Activated B cell treated with CpG ODN at 0.5 μM for 24 hours (primary cell): ENCODE measurements at regions not wholly inside any gene's neighbourhood (a gene's known extent, or its start where the extent isn't known, plus 50 kb on each side); places are given as distances from the start of the nearest gene placed in this dataset.

Experiments
- ATAC-seq: fragments of 200-7000 bp; cut with Tn5 transposase; one replicate; pipeline ENCODE4 v1.10.0; 2021; ENCODE audit warnings: low read depth, mild to moderate bottlenecking, moderate library complexity
- CTCF ChIA-PET: fragments of 350-600 bp; sonication (Branson Sonifier 250); formaldehyde crosslinking; loops from one replicate; lab custom pipeline; 2021; ENCODE audit warnings: antibody characterized with exemption; lab: Charles Lee
- POLR2A ChIA-PET: fragments of 350-600 bp; sonication (Branson Sonifier 250); formaldehyde crosslinking; loops from one replicate; lab custom pipeline; 2021; ENCODE audit warnings: antibody characterized with exemption; lab: Charles Lee
- DNase-seq: peaks from one replicate; pipeline ENCODE4 v3.0.0; 2022
- H3K27ac Mint-ChIP-seq: one replicate; pipeline ENCODE4 v1.8.0; 2020; ENCODE audit warnings: mixed read lengths
- H3K27me3 Mint-ChIP-seq: one replicate; pipeline ENCODE4 v1.8.0; 2021; ENCODE audit warnings: mixed read lengths
- H3K36me3 Mint-ChIP-seq: one replicate; pipeline ENCODE4 v1.8.0; 2021; ENCODE audit warnings: low read depth, mixed read lengths
- H3K4me1 Mint-ChIP-seq: one replicate; pipeline ENCODE4 v1.8.0; 2021; ENCODE audit warnings: mixed read lengths
- H3K4me3 Mint-ChIP-seq: one replicate; pipeline ENCODE4 v1.8.0; 2020; ENCODE audit warnings: mild to moderate bottlenecking, mixed read lengths
- H3K9me3 Mint-ChIP-seq: one replicate; pipeline ENCODE4 v1.8.0; 2020; ENCODE audit warnings: mixed read lengths
- CTCF ChIP-seq: fragments of 200-600 bp; IDR thresholded peaks from one replicate; pipeline ENCODE4 v1.8.0; 2022; ENCODE audit warnings: antibody characterized with exemption, mild to moderate bottlenecking
- intact Hi-C: fragments of 100-400 bp; cut with micrococcal nuclease; formaldehyde crosslinking; loops from one replicate; pipeline ENCODE4 v1.15.1; 2024

- DNase-seq (no peak), ATAC-seq (no peak)
- ChIA-PET POLR2A (no interaction called here), CTCF (no interaction called here)
- Mint-ChIP-seq H3K9me3 (no peaks in the 10 kb centered on the region), H3K4me1 (peaks cover 23% of the 10 kb centered on the region), H3K4me3 (no peak overlapping the region), H3K36me3 (no peaks in the 10 kb centered on the region), H3K27ac (no peak overlapping the region), H3K27me3 (no peaks in the 10 kb centered on the region)
- intact Hi-C loops, result no loop called here
- no peak for TF ChIP-seq CTCF
Observed at GRCh38 chr12:123096741-123097140, 54.1 kb downstream of the PITPNM2 start.

- TF ChIP-seq CTCF, result no peak
- H3K27me3 Mint-ChIP-seq, result no peaks in the 10 kb centered on the region
- no peak overlapping the region for H3K4me3 Mint-ChIP-seq
- no peaks in the 10 kb centered on the region for H3K9me3 Mint-ChIP-seq
- intact Hi-C loops, result no loop called here
- POLR2A ChIA-PET, result no interaction called here
- no peaks in the 10 kb centered on the region for H3K36me3 Mint-ChIP-seq
- no peak overlapping the region for H3K27ac Mint-ChIP-seq
- no peak for DNase-seq
- H3K4me1 Mint-ChIP-seq, result peaks cover 28% of the 10 kb centered on the region
- CTCF ChIA-PET, result no interaction called here
- no peak for ATAC-seq
Observed at GRCh38 chr12:123096182-123096581, 54.7 kb downstream of the PITPNM2 start.

- peaks cover 29% of the 10 kb centered on the region for H3K4me1 Mint-ChIP-seq
- ChIA-PET POLR2A (no interaction called here), CTCF (no interaction called here)
- ATAC-seq, result no peak
- DNase-seq, result no peak
- H3K4me3 Mint-ChIP-seq, result no peak overlapping the region
- no peak overlapping the region for H3K27ac Mint-ChIP-seq
- TF ChIP-seq CTCF, result no peak
- no peaks in the 10 kb centered on the region for H3K9me3 Mint-ChIP-seq
- no peaks in the 10 kb centered on the region for H3K27me3 Mint-ChIP-seq
- no peaks in the 10 kb centered on the region for H3K36me3 Mint-ChIP-seq
- intact Hi-C loops, result no loop called here
Observed at GRCh38 chr12:123095078-123095881, 55.6 kb downstream of the PITPNM2 start.

- H3K27ac Mint-ChIP-seq, result no peak overlapping the region
- POLR2A ChIA-PET, result no interaction called here
Observed at GRCh38 chr12:123094349-123095077, 56.4 kb downstream of the PITPNM2 start.

More at GRCh38 chr12:123094349-123095077, 56.4 kb downstream of the PITPNM2 start:
- ATAC-seq, result no peak
- Mint-ChIP-seq H3K27me3 (no peaks in the 10 kb centered on the region), H3K4me3 (no peak overlapping the region), H3K36me3 (no peaks in the 10 kb centered on the region), H3K4me1 (peaks cover 30% of the 10 kb centered on the region), H3K9me3 (no peaks in the 10 kb centered on the region)
- DNase-seq, result no peak
- no peak for TF ChIP-seq CTCF
- CTCF ChIA-PET, result no interaction called here
- intact Hi-C loops, result no loop called here
